ENCODE measurements at regions not wholly inside any gene's neighbourhood (a gene's known extent, or its start where the extent isn't known, plus 50 kb on each side); places are given as distances from the start of the nearest gene placed in this dataset.

- Histone ChIP-seq H3K9me3 (no peaks in the 10 kb centered on the region), H3K36me3 (no peaks in the 10 kb centered on the region), H3K4me3 (no peak overlapping the region), H3K27me3 (no peaks in the 10 kb centered on the region), H3K27ac (no peak overlapping the region), H3K4me1 (no peaks in the 10 kb centered on the region)
- TF ChIP-seq POLR2AphosphoS5 (IDR thresholded peaks at IDR 0.05) (no peak), EP300 (IDR thresholded peaks at IDR 0.05) (no peak), CTCF (IDR thresholded peaks at IDR 0.05) (no peak), POLR2A (IDR thresholded peaks at IDR 0.05) (no peak)
- DNase-seq, result no peak
- intact Hi-C loops (cut with DNase I), result no loop called here
- WGBS, 2 donors, result 83 to 88% methylated on average over 2 of the region's 2 CpGs
Observed at GRCh38 chr2:49861821-49862220, 707.5 kb upstream of the FSHR start.

- intact Hi-C loops (cut with DNase I), result no loop called here
- Histone ChIP-seq H3K9me3 (no peaks in the 10 kb centered on the region), H3K4me3 (no peak overlapping the region), H3K4me1 (no peaks in the 10 kb centered on the region), H3K36me3 (no peaks in the 10 kb centered on the region), H3K27ac (no peak overlapping the region), H3K27me3 (no peaks in the 10 kb centered on the region)
- TF ChIP-seq POLR2A (IDR thresholded peaks at IDR 0.05) (no peak), POLR2AphosphoS5 (IDR thresholded peaks at IDR 0.05) (no peak), CTCF (IDR thresholded peaks at IDR 0.05) (no peak), EP300 (IDR thresholded peaks at IDR 0.05) (no peak)
- DNase-seq, result no peak
- WGBS, 2 donors, result 85 to 89% methylated on average over 2 of the region's 2 CpGs
Observed at GRCh38 chr2:49860834-49861233, 706.5 kb upstream of the FSHR start.

- no peaks in the 10 kb centered on the region for H3K27me3 ChIP-seq
- H3K4me3 ChIP-seq, result no peak overlapping the region
- H3K27ac ChIP-seq, result no peak overlapping the region
- no peaks in the 10 kb centered on the region for H3K9me3 ChIP-seq
- WGBS, 2 donors, result 66 to 79% methylated on average over 2 of the region's 2 CpGs
- H3K4me1 ChIP-seq, result no peaks in the 10 kb centered on the region
- no peak for TF ChIP-seq POLR2A (IDR thresholded peaks at IDR 0.05)
- TF ChIP-seq POLR2AphosphoS5 (IDR thresholded peaks at IDR 0.05), result no peak
- intact Hi-C loops (cut with DNase I), result no loop called here
- H3K36me3 ChIP-seq, result no peaks in the 10 kb centered on the region
- DNase-seq, result no peak
Observed at GRCh38 chr2:49860170-49860569, 705.9 kb upstream of the FSHR start.

DNA sequence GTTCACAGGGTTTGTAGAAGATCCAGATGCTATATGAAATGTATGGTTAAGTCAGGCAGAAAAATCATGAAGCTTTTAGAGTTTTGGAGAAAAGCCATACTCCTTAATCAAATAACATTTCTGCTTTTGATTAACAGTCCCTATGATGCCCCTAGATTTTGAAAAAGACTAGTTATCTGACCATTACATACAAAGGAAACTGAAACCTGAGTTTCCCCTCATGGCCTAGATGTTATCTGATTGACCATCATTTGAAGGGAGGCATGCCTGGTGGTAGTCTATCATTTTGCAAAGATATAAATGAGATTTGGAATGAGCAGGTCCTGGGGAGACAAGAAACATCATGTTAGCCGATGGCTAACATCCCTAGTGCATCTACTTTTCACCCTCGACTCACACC lies 704.3 kb upstream of the FSHR start:
- 74 to 90% methylated on average over 2 of the region's 2 CpGs for WGBS, 2 donors
- DNase-seq, result no peak
- H3K36me3 ChIP-seq, result no peaks in the 10 kb centered on the region
- no peaks in the 10 kb centered on the region for H3K9me3 ChIP-seq
- H3K4me3 ChIP-seq, result no peak overlapping the region
- TF ChIP-seq CTCF (IDR thresholded peaks at IDR 0.05) (no peak), EP300 (IDR thresholded peaks at IDR 0.05) (no peak), POLR2A (IDR thresholded peaks at IDR 0.05) (no peak), POLR2AphosphoS5 (IDR thresholded peaks at IDR 0.05) (no peak)
- no peak overlapping the region for H3K27ac ChIP-seq
- no peaks in the 10 kb centered on the region for H3K27me3 ChIP-seq
- no peaks in the 10 kb centered on the region for H3K4me1 ChIP-seq
- intact Hi-C loops (cut with DNase I), result loop anchor here (5.0 kb wide), 1 partner anchor 231 kb away; no protein-coding TSS in a partner anchor

GRCh38 chr2:49858113-49858490 lies 703.8 kb upstream of the FSHR start:
- intact Hi-C loops (cut with DNase I), result loop anchor here (5.0 kb wide), 1 partner anchor 231 kb away; no protein-coding TSS in a partner anchor
- WGBS, 2 donors, result 93 to 95% methylated on average over 3 of the region's 3 CpGs
- H3K4me1 ChIP-seq, result no peaks in the 10 kb centered on the region
- no peak overlapping the region for H3K4me3 ChIP-seq
- TF ChIP-seq EP300 (IDR thresholded peaks at IDR 0.05), result no peak
- no peak for TF ChIP-seq POLR2A (IDR thresholded peaks at IDR 0.05)
- TF ChIP-seq CTCF (IDR thresholded peaks at IDR 0.05), result no peak
- no peak for TF ChIP-seq POLR2AphosphoS5 (IDR thresholded peaks at IDR 0.05)
- no peaks in the 10 kb centered on the region for H3K36me3 ChIP-seq
- H3K27me3 ChIP-seq, result no peaks in the 10 kb centered on the region
- DNase-seq, result no peak
- no peaks in the 10 kb centered on the region for H3K9me3 ChIP-seq
- H3K27ac ChIP-seq, result no peak overlapping the region
